ENCODE measurements at regions not wholly inside any gene's neighbourhood (a gene's known extent, or its start where the extent isn't known, plus 50 kb on each side); places are given as distances from the start of the nearest gene placed in this dataset.
A peak's percentile ranks its signal among the peaks of the same experiment; 100 is the strongest.
"Not testable (repeated sequence)": the region's sequence is repeated elsewhere in the genome, so short reads cannot be mapped to it uniquely, and the experiment has no call there.

GRCh38 chr17:83192161-83192788, 112.9 kb downstream of the METRNL start:
- DNase-seq: no peak

- not testable (repeated sequence) for DNase-seq
Observed at GRCh38 chr17:83192789-83193335, 113.5 kb downstream of the METRNL start.

GRCh38 chr17:83193336-83194185, 114.2 kb downstream of the METRNL start:
- DNase-seq: peak in 1 of 2 donors; percentile 14

GRCh38 chr17:83194186-83194561, 114.8 kb downstream of the METRNL start:
- DNase-seq: no peak

- no peak for DNase-seq
Observed at GRCh38 chr17:83194761-83195329, 115.4 kb downstream of the METRNL start.

- no peak for DNase-seq
Observed at GRCh38 chr17:83195330-83196023, 116.1 kb downstream of the METRNL start.

GRCh38 chr17:83196024-83196365, 116.6 kb downstream of the METRNL start:
- DNase-seq: no peak

- no peak for DNase-seq
Observed at GRCh38 chr17:83196366-83196765, 117.0 kb downstream of the METRNL start.

- DNase-seq: no peak
Observed at GRCh38 chr17:83196973-83197880, 117.8 kb downstream of the METRNL start.

- DNase-seq: no peak
Observed at GRCh38 chr17:83198366-83199341, 119.2 kb downstream of the METRNL start.

- DNase-seq: peak; percentile 52 to 65
Observed at GRCh38 chr17:83199500-83200201, 120.2 kb downstream of the METRNL start.

GRCh38 chr17:83200231-83200699, 120.9 kb downstream of the METRNL start:
- DNase-seq: peak; percentile 38 to 65

GRCh38 chr17:83200751-83201150, 121.3 kb downstream of the METRNL start:
- DNase-seq: no peak

- DNase-seq: no peak
Observed at GRCh38 chr17:83201206-83202001, 122.0 kb downstream of the METRNL start.

- DNase-seq: no peak
Observed at GRCh38 chr17:83202002-83203000, 122.9 kb downstream of the METRNL start.

GRCh38 chr17:83203073-83203471, 123.7 kb downstream of the METRNL start:
- DNase-seq: no peak

- DNase-seq: no peak
Observed at GRCh38 chr17:83203472-83204221, 124.2 kb downstream of the METRNL start.
